Occipital lobe (tissue), 1 donor: ENCODE measurements at regions not wholly inside any gene's neighbourhood (a gene's known extent, or its start where the extent isn't known, plus 50 kb on each side); places are given as distances from the start of the nearest gene placed in this dataset.

Source experiments
- DNase-seq: peaks from one replicate; lab custom pipeline; 2025; lab: John Stamatoyannopoulos, UW

GRCh38 chrY:14139521-14139920 lies 83.5 kb downstream of the VCY1B start:
- no peak for DNase-seq

DNA sequence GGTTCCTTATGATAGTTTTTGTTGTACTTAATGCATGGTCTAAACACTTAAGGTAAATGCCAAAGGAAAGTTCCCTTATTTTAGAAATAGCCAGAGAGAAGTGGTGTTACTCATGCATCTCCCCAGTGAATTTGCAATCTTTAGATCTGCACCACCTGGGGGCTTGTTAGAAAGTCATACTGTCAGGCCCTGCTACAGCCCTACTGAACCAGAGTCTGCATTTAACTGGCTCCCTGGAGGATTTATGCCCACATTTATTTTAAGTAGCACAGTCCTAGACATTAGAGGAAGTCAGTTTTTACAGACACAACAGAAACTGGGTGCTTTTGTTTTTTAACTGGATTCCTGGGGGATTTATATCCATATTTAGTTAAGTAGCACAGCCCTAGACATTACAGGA lies 89.6 kb downstream of the VCY1B start:
- no peak for DNase-seq

DNA sequence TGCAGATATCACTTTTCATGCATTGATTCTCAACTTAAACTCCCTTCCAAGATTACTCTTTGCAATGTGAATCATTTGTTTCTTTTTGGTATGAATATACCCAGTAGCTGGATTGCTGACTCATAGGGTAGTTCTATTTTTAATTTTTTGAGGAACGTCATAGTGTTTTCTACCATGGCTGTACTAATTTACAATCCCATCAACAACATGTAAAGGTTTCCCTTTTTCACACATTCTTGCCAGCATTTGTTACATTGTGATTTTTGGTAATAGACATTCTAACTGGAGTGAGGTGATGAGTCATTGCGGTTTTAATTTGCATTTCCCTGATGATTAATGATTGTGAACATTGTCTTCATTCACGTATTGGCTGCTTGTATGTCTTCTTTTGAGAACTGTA lies 126.7 kb downstream of the VCY1B start:
- DNase-seq, result no peak

GRCh38 chrY:14222014-14222413 lies 166.0 kb downstream of the VCY1B start:
- no peak for DNase-seq

GRCh38 chrY:14231703-14232102 lies 175.7 kb downstream of the VCY1B start:
- no peak for DNase-seq

- DNase-seq, result no peak
Observed at GRCh38 chrY:14235070-14235469, 179.0 kb downstream of the VCY1B start.

- DNase-seq, result no peak
Observed at GRCh38 chrY:14238277-14238676, 182.2 kb downstream of the VCY1B start.

GRCh38 chrY:14246948-14247347 lies 190.9 kb downstream of the VCY1B start:
- peak; percentile 0 for DNase-seq

- DNase-seq, result no peak
Observed at GRCh38 chrY:14248878-14249576, 193.0 kb downstream of the VCY1B start.

- no peak for DNase-seq
Observed at GRCh38 chrY:14255965-14256816, 200.2 kb downstream of the VCY1B start.

GRCh38 chrY:14256817-14257168 lies 200.8 kb downstream of the VCY1B start:
- no peak for DNase-seq

- no peak for DNase-seq
Observed at GRCh38 chrY:14277029-14277428, 221.0 kb downstream of the VCY1B start.

- DNase-seq, result no peak
Observed at GRCh38 chrY:14290656-14291375, 233.5 kb upstream of the NLGN4Y start.

DNA sequence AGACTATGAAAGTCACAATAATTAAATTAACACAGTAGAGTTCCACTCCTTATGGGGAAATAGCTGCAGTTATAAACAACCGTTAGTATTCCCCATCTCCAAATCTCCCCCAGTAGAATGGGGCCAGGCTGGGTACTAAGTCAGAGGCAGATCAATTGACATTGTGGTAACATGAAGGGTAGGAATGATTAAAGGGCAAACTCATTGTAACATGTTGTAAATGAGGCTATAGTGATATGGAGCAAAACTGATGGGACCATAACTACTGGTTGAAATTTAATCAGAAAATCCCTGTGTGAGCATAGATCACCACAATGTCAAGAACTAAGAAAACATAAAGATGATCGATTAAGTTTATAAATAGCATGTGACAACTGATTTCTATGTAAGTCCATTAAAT lies 231.9 kb upstream of the NLGN4Y start:
- DNase-seq, result no peak

GRCh38 chrY:14300775-14301174 lies 223.6 kb upstream of the NLGN4Y start:
- no peak for DNase-seq

DNA sequence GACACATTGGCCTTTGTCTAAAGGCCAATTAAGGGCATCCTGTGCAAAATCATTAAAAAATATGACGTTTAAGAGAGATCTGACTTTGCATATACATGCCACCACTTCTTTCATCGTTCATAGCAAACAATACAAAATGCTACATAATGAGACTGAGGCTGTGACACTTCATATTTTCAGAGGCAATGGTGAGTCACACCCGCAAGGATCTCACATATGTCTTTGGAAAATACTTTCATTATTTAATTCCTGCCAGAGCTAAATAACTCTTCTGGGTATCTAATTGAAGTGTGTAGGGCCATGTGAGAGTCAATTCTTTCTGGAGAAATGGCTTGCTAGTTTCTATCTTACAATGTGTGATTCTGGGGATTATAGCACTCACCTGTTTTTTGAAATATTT lies 222.8 kb upstream of the NLGN4Y start:
- DNase-seq, result no peak

- DNase-seq, result peak; percentile 0
Observed at GRCh38 chrY:14328677-14329345, 195.5 kb upstream of the NLGN4Y start.

GRCh38 chrY:14330362-14330761 lies 194.0 kb upstream of the NLGN4Y start:
- DNase-seq, result no peak

DNA sequence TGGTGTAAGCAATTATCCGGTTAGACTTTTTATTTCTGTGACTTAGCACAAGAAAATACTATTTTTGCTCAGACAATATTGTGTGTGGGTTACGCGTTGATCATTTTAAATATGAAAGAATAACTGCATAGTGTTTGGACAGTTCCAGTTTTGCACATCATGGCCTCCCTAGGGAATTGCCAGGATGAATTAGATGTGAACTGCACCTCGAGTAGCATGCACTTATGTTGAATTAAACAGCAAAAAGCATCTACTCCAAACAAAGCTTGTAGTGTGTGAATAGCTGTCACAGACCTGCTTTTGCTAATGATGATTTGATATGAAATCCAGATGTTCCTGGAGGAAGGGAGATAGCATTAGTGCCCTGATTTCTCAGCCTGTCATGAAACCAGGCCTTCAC lies 184.8 kb upstream of the NLGN4Y start:
- no peak for DNase-seq

- no peak for DNase-seq
Observed at GRCh38 chrY:14340459-14341143, 183.7 kb upstream of the NLGN4Y start.

DNA sequence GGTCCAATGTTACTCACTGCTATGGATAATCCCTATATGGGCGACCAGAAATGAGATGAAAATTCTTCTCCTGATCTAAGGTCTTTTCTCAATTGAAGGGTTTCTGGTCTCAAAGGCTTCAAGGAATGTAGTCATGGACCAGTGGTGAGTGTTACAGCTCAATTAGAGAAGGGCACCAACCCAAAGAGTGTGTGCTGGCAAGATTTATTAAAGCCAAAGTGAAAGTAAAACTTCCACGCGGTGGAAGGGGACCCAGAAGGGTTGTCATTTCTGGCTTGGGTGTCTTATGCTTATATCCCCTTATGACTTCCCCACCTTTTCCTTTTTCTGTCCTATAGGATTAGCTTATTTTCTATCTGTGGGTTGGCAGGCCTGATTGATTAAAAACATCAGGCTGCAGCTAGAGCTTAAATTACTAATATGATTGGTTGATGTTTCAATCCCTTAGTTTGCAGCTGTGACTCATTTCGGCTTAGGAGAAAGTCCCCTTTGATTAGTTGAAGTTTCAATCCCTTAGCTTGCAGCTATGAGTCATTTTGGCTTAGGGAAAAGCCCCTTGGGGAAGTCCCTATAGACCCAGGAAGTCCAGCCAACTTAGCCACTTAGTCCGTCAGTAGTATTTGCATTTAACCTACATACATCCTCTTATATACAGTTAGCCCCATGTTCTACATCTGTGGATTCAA lies 179.5 kb upstream of the NLGN4Y start:
- no peak for DNase-seq
